Astrocyte (in vitro differentiated cells and primary cell): ENCODE measurements at regions not wholly inside any gene's neighbourhood (a gene's known extent, or its start where the extent isn't known, plus 50 kb on each side); places are given as distances from the start of the nearest gene placed in this dataset.

Experiments
- EZH2 ChIP-seq: IDR thresholded peaks from 2 replicates; pipeline ENCODE4 v1.6.1; 2012; ENCODE audit warnings: mild to moderate bottlenecking, low read length, inconsistent platforms; ENCODE audit not compliant: insufficient read depth
- TF ChIP-seq, protein P1 (sequence below): IDR thresholded peaks from 2 replicates; pipeline ENCODE4 v1.5.1; 2011; ENCODE audit warnings: low read depth, mild to moderate bottlenecking, inconsistent platforms, low read length, moderate library complexity; ENCODE audit not compliant: insufficient read depth

DNA sequence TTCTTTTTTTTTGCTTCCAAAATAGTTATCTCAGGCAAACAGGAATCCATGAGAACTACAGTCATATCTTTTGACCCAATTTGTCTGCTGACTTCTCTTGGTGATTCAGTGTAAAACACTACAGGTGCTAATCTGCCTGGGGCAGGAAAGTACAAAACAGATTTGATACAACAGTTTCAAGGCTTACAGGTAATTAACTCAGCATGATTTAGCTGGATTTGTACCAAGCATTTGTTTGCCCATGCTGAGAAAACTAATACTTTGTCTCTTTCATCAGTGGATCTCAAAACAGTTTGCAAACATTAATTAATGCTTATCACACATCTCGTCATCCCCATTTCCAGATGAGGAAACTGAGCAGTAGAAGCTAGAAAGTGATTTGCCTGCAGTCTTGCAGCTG is 312.5 kb upstream of the SEMA6A start:
- TF ChIP-seq, protein P1, sequence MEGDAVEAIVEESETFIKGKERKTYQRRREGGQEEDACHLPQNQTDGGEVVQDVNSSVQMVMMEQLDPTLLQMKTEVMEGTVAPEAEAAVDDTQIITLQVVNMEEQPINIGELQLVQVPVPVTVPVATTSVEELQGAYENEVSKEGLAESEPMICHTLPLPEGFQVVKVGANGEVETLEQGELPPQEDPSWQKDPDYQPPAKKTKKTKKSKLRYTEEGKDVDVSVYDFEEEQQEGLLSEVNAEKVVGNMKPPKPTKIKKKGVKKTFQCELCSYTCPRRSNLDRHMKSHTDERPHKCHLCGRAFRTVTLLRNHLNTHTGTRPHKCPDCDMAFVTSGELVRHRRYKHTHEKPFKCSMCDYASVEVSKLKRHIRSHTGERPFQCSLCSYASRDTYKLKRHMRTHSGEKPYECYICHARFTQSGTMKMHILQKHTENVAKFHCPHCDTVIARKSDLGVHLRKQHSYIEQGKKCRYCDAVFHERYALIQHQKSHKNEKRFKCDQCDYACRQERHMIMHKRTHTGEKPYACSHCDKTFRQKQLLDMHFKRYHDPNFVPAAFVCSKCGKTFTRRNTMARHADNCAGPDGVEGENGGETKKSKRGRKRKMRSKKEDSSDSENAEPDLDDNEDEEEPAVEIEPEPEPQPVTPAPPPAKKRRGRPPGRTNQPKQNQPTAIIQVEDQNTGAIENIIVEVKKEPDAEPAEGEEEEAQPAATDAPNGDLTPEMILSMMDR, result no peak
- TF ChIP-seq EZH2, result no peak
